Middle frontal gyrus (tissue), 1 donor: ENCODE measurements at regions not wholly inside any gene's neighbourhood (a gene's known extent, or its start where the extent isn't known, plus 50 kb on each side); places are given as distances from the start of the nearest gene placed in this dataset.

ENCODE experiments used
- DNase-seq: peaks from one replicate; pipeline ENCODE4 v3.0.0-alpha.2; 2015; ENCODE audit warnings: low spot score; ENCODE audit errors: extremely low spot score

GRCh38 chr6:91155129-91155785 is 568.4 kb upstream of the MAP3K7 start:
- no peak for DNase-seq

- DNase-seq, result no peak
These were observed 566.0 kb upstream of the MAP3K7 start for GRCh38 chr6:91152824-91153223.

- no peak for DNase-seq
These were observed 563.3 kb upstream of the MAP3K7 start for GRCh38 chr6:91149956-91150705.

- DNase-seq, result no peak
These were observed 562.5 kb upstream of the MAP3K7 start for GRCh38 chr6:91149246-91149955.

GRCh38 chr6:91144126-91144525 is 557.3 kb upstream of the MAP3K7 start:
- DNase-seq, result no peak

GRCh38 chr6:91142154-91142553 is 555.3 kb upstream of the MAP3K7 start:
- no peak for DNase-seq

GRCh38 chr6:91141346-91141745 is 554.5 kb upstream of the MAP3K7 start:
- DNase-seq, result no peak

- no peak for DNase-seq
These were observed 553.6 kb upstream of the MAP3K7 start for GRCh38 chr6:91140449-91140848.

- DNase-seq, result no peak
These were observed 550.4 kb upstream of the MAP3K7 start for GRCh38 chr6:91137286-91137685.

GRCh38 chr6:91135406-91136103 is 548.7 kb upstream of the MAP3K7 start:
- no peak for DNase-seq

- DNase-seq, result no peak
These were observed 545.6 kb upstream of the MAP3K7 start for GRCh38 chr6:91132461-91132860.

- DNase-seq, result no peak
These were observed 543.3 kb upstream of the MAP3K7 start for GRCh38 chr6:91130126-91130525.

GRCh38 chr6:91127752-91128151 is 540.9 kb upstream of the MAP3K7 start:
- no peak for DNase-seq

GRCh38 chr6:91126876-91127275 is 540.0 kb upstream of the MAP3K7 start:
- no peak for DNase-seq

- DNase-seq, result no peak
These were observed 530.7 kb upstream of the MAP3K7 start for GRCh38 chr6:91117550-91117949.

- no peak for DNase-seq
These were observed 527.3 kb upstream of the MAP3K7 start for GRCh38 chr6:91114123-91114708.

GRCh38 chr6:91106083-91106482 is 519.2 kb upstream of the MAP3K7 start:
- DNase-seq, result no peak

- no peak for DNase-seq
These were observed 518.7 kb upstream of the MAP3K7 start for GRCh38 chr6:91105532-91105931.

GRCh38 chr6:91099479-91099878 is 512.6 kb upstream of the MAP3K7 start:
- DNase-seq, result no peak

- DNase-seq, result no peak
These were observed 511.1 kb upstream of the MAP3K7 start for GRCh38 chr6:91098006-91098405.

- DNase-seq, result no peak
These were observed 510.5 kb upstream of the MAP3K7 start for GRCh38 chr6:91097364-91097763.
